K562 (cell line): ENCODE measurements at regions not wholly inside any gene's neighbourhood (a gene's known extent, or its start where the extent isn't known, plus 50 kb on each side); places are given as distances from the start of the nearest gene placed in this dataset.

ENCODE experiments used
- ATAC-seq: fragments of 200-7000 bp; cut with Tn5 transposase; 3 replicates; pipeline ENCODE4 v1.9.1; 2020; ENCODE audit warnings: moderate library complexity
- BruUV-seq: library from RNA; stranded (reverse); fragments of 400-500 nt; replicated peaks from 2 replicates; lab custom pipeline; 2021; lab: Mats Ljungman, UMichigan
- CTCF ChIA-PET: fragments of 300-600 bp; formaldehyde crosslinking; extraction: SDS; loops from one replicate; lab custom pipeline; 2021; ENCODE audit warnings: low intra/inter-chr PET ratio; lab: Yijun Ruan, JAX
- POLR2A ChIA-PET: fragments of 300-600, 350-650 bp; sonication (Branson Sonifier 250); formaldehyde crosslinking; extraction: SDS; loops from one replicate; lab custom pipeline; 2021; ENCODE audit warnings: antibody characterized with exemption, inconsistent platforms; lab: Yijun Ruan, JAX
- DNase-seq, 4 experiments: peaks; one replicate each; pipeline versions ENCODE4 v3.0.0 to v3.0.0-alpha.2; 2011 to 2018; ENCODE audit warnings: low spot score in 3 of 4, mixed read lengths in 3 of 4; ENCODE audit errors: extremely low read depth in 1 of 4
- FAIRE-seq: peaks from 2 replicates; lab custom pipeline; 2011; peaks lifted over from hg19 to GRCh38; lab: Jason Lieb, UNC
- H2AFZ ChIP-seq: 2 replicates; pipeline ENCODE4 v1.6.0; 2011; ENCODE audit warnings: low read depth, low read length, control low read depth, inconsistent platforms
- H3K27ac ChIP-seq: fragments of 200-600 bp; 3 replicates; pipeline ENCODE4 v1.8.0; 2011; ENCODE audit warnings: low read depth, mild to moderate bottlenecking, control low read depth, inconsistent platforms, low read length, moderate library complexity, mixed read lengths; ENCODE audit errors: extremely low read depth
- H3K27me3 ChIP-seq, 2 experiments: fragments of 300-600 bp in 1 of 2; 2 replicates in 1 of 2; 3 replicates in 1 of 2; pipeline versions ENCODE4 v1.6.0 to v1.8.0; 2011; ENCODE audit warnings: inconsistent platforms in 2 of 2, low read length in 2 of 2, mild to moderate bottlenecking in 1 of 2, mixed read lengths in 1 of 2, moderate library complexity in 1 of 2; ENCODE audit not compliant: control insufficient read depth in 2 of 2, insufficient read depth in 2 of 2
- H3K36me3 ChIP-seq: fragments of 300-600 bp; 3 replicates; pipeline ENCODE4 v1.8.0; 2011; ENCODE audit warnings: mild to moderate bottlenecking, low read length, inconsistent platforms; ENCODE audit not compliant: control insufficient read depth, insufficient read depth
- H3K4me1 ChIP-seq, 2 experiments: fragments of 200-600 bp in 1 of 2; replicated peaks in 1 of 2; 2 replicates in 1 of 2; 3 replicates in 1 of 2; pipeline versions ENCODE4 v1.5.1 to v1.8.0; 2011; ENCODE audit warnings: inconsistent platforms in 2 of 2, low read length in 2 of 2, mild to moderate bottlenecking in 1 of 2, mixed read lengths in 1 of 2, moderate library complexity in 1 of 2; ENCODE audit not compliant: control insufficient read depth in 2 of 2, insufficient read depth in 2 of 2
- H3K4me2 ChIP-seq: 2 replicates; pipeline ENCODE4 v1.6.1; 2011; ENCODE audit warnings: low read length, control low read depth, inconsistent platforms, mixed read lengths; ENCODE audit not compliant: insufficient read depth
- H3K4me3 ChIP-seq: fragments of 200-600 bp; sonication (generic), shearing (Covaris generic); 2 replicates; pipeline ENCODE4 v1.5.1; 2016; ENCODE audit warnings: control low read depth, inconsistent platforms
- H3K79me2 ChIP-seq: fragments of 200-600 bp; 3 replicates; pipeline ENCODE4 v1.8.0; 2011; ENCODE audit warnings: low read length, inconsistent platforms; ENCODE audit not compliant: control insufficient read depth, insufficient read depth
- H3K9ac ChIP-seq, 2 experiments: 2 replicates each; pipeline versions ENCODE4 v1.6.0 to v1.6.1; 2011; ENCODE audit warnings: low read depth in 2 of 2, low read length in 2 of 2, control low read depth in 1 of 2, inconsistent platforms in 1 of 2, mild to moderate bottlenecking in 1 of 2, mixed read lengths in 1 of 2; ENCODE audit not compliant: insufficient read depth in 1 of 2
- H3K9me1 ChIP-seq: one replicate; pipeline ENCODE4 v1.6.0; 2011; ENCODE audit warnings: inconsistent platforms, mild to moderate bottlenecking, low read length, moderate library complexity; ENCODE audit not compliant: control insufficient read depth, insufficient read depth
- H3K9me3 ChIP-seq: replicated peaks from 2 replicates; pipeline ENCODE4 v1.5.1; 2011; ENCODE audit warnings: low read depth, low read length, inconsistent platforms; ENCODE audit not compliant: control insufficient read depth, insufficient read depth
- H4K20me1 ChIP-seq: replicated peaks from 2 replicates; pipeline ENCODE4 v1.6.1; 2011; ENCODE audit warnings: low read length, inconsistent platforms, mixed read lengths; ENCODE audit not compliant: control insufficient read depth, insufficient read depth
- CAMTA2 ChIP-seq: fragments of 250-450 bp; sonication (Bioruptor Pico); conservative IDR thresholded peaks from 2 replicates; pipeline ENCODE4 v1.5.1; 2022
- DDX20 ChIP-seq: fragments of 450-650 bp; IDR thresholded peaks from 2 replicates; pipeline ENCODE4 v1.6.1; 2016; ENCODE audit warnings: missing genetic modification characterization, low read depth, mild to moderate bottlenecking, missing compliant biosample characterization, moderate library complexity
- HIVEP1 ChIP-seq: fragments of 250-450 bp; sonication (Bioruptor Pico); IDR thresholded peaks from 2 replicates; pipeline ENCODE4 v1.4.0; 2020; ENCODE audit warnings: mild to moderate bottlenecking
- MEF2A ChIP-seq: IDR thresholded peaks from 2 replicates; pipeline ENCODE4 v1.6.1; 2011; ENCODE audit warnings: low read depth, mild to moderate bottlenecking, low read length, moderate library complexity; ENCODE audit not compliant: control insufficient read depth
- MEIS2 ChIP-seq: fragments of 450-650 bp; IDR thresholded peaks from 2 replicates; pipeline ENCODE4 v1.6.1; 2014; ENCODE audit warnings: mild to moderate bottlenecking; ENCODE audit not compliant: partially characterized antibody
- PCBP2 ChIP-seq: fragments of 200-400 bp; formaldehyde crosslinking; IDR thresholded peaks from 2 replicates; pipeline ENCODE4 v1.6.1; 2018; ENCODE audit warnings: low read length, low read depth, mild to moderate bottlenecking, moderate library complexity; ENCODE audit not compliant: poor library complexity, severe bottlenecking
- POLR2AphosphoS2 ChIP-seq: IDR thresholded peaks from 2 replicates; pipeline ENCODE4 v1.6.1; 2012; ENCODE audit warnings: low read length, improper control_type of control experiment
- PRMT5 ChIP-seq: sonication (generic); formaldehyde crosslinking; IDR thresholded peaks from 2 replicates; pipeline ENCODE4 v1.5.0; 2020; ENCODE audit warnings: missing genetic modification reagents
- RB1 ChIP-seq: fragments of 450-650 bp; IDR thresholded peaks from 2 replicates; pipeline ENCODE4 v1.6.1; 2017; ENCODE audit warnings: low read depth, mild to moderate bottlenecking
- ZNF121 ChIP-seq: sonication (generic); formaldehyde crosslinking; conservative IDR thresholded peaks from 2 replicates; pipeline ENCODE4 v1.8.0; 2022; ENCODE audit warnings: missing genetic modification reagents
- ZNF354B ChIP-seq: fragments of 250-450 bp; sonication (Bioruptor Pico); IDR thresholded peaks from 2 replicates; pipeline ENCODE4 v1.4.0; 2020
- ZNF584 ChIP-seq: fragments of 200-800 bp; sonication (Bioruptor generic); IDR thresholded peaks from 2 replicates; pipeline ENCODE4 v1.6.1; 2016; ENCODE audit warnings: low read depth, mild to moderate bottlenecking, missing genetic modification characterization, missing compliant biosample characterization
- ZNF766 ChIP-seq: fragments of 200-800 bp; sonication (Bioruptor generic); conservative IDR thresholded peaks from 2 replicates; pipeline ENCODE4 v1.6.1; 2016; ENCODE audit warnings: missing genetic modification characterization, missing compliant biosample characterization
- WGBS: fragments of 100-300 bp; shearing (Covaris generic); methylation state at CpG from one replicate; pipeline ENCODE4 v1.1.6; 2016; ENCODE audit warnings: low coverage, mixed read lengths; ENCODE audit not compliant: insufficient coverage; ENCODE audit errors: missing lambda C conversion rate; 5-methylcytosine and 5-hydroxymethylcytosine counted together
- in situ Hi-C: fragments of 300-500 bp; cut with MboI; formaldehyde crosslinking; loops from 4 replicates; pipeline ENCODE4 v1.15.0; 2018; ENCODE audit warnings: inconsistent platforms, mixed read lengths
- intact Hi-C: fragments of 100-400 bp; cut with micrococcal nuclease; formaldehyde crosslinking; loops from 2 replicates; pipeline ENCODE4 v1.14.2; 2022
- TF ChIP-seq, protein P1 (sequence below): conservative IDR thresholded peaks from 2 replicates; pipeline ENCODE4 v1.6.1; 2011; ENCODE audit warnings: low read depth, mild to moderate bottlenecking, low read length; ENCODE audit not compliant: control insufficient read depth
- TF ChIP-seq, protein P2 (sequence below): fragments of 450-650 bp; IDR thresholded peaks from one replicate; pipeline ENCODE4 v1.6.1; 2018; ENCODE audit warnings: mild to moderate bottlenecking, moderate library complexity; ENCODE audit not compliant: partially characterized antibody
- TF ChIP-seq, protein P3 (sequence below): fragments of 450-650 bp; IDR thresholded peaks from 2 replicates; pipeline ENCODE4 v1.6.1; 2016; ENCODE audit warnings: missing biosample characterization, missing genetic modification characterization
- TF ChIP-seq, protein P4 (sequence below): sonication (generic); formaldehyde crosslinking; IDR thresholded peaks from 2 replicates; pipeline ENCODE4 v1.9.0; 2022; ENCODE audit warnings: mild to moderate bottlenecking, missing genetic modification reagents
- TF ChIP-seq, protein P5 (sequence below): fragments of 450-650 bp; IDR thresholded peaks from 2 replicates; pipeline ENCODE4 v1.7.1; 2018; ENCODE audit warnings: mild to moderate bottlenecking, low read depth; ENCODE audit not compliant: partially characterized antibody

DNA sequence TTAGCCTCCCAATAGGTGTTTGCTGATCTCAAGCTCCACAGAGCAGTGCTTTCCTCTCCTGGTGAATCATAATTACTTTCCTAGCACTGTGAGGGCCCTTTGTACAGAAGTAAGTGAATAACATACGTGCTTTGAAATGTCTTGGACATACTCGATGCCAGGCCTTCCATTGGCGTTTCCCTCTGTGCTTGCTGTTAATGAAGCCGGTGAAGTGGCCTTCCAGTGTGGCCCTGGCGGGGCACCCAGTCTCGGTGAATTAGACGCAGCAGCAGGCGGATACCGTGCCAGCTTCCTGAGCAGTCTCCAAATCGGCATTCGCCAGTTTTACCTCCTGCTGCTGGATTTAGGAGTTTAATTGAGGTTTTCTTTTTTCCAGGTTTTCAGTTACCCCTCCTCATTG, 132.3 kb downstream of the HMX1 start:
- no peak for FAIRE-seq
- no peak overlapping the region for H3K9ac ChIP-seq
- BruUV-seq = no TSS peak
- 0% methylated on average over 11 of the region's 11 CpGs for WGBS
- intact Hi-C loops (no loop called here), in situ Hi-C loops (no loop called here)
- TF ChIP-seq DDX20 = no peak
- TF ChIP-seq ZNF354B = no peak
- TF ChIP-seq, protein P1, sequence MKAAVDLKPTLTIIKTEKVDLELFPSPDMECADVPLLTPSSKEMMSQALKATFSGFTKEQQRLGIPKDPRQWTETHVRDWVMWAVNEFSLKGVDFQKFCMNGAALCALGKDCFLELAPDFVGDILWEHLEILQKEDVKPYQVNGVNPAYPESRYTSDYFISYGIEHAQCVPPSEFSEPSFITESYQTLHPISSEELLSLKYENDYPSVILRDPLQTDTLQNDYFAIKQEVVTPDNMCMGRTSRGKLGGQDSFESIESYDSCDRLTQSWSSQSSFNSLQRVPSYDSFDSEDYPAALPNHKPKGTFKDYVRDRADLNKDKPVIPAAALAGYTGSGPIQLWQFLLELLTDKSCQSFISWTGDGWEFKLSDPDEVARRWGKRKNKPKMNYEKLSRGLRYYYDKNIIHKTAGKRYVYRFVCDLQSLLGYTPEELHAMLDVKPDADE = no peak
- no peak for TF ChIP-seq PCBP2
- TF ChIP-seq, protein P2, sequence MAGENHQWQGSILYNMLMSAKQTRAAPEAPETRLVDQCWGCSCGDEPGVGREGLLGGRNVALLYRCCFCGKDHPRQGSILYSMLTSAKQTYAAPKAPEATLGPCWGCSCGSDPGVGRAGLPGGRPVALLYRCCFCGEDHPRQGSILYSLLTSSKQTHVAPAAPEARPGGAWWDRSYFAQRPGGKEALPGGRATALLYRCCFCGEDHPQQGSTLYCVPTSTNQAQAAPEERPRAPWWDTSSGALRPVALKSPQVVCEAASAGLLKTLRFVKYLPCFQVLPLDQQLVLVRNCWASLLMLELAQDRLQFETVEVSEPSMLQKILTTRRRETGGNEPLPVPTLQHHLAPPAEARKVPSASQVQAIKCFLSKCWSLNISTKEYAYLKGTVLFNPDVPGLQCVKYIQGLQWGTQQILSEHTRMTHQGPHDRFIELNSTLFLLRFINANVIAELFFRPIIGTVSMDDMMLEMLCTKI = no peak
- no peak for TF ChIP-seq POLR2AphosphoS2
- no peak for TF ChIP-seq RB1
- TF ChIP-seq, protein P3, sequence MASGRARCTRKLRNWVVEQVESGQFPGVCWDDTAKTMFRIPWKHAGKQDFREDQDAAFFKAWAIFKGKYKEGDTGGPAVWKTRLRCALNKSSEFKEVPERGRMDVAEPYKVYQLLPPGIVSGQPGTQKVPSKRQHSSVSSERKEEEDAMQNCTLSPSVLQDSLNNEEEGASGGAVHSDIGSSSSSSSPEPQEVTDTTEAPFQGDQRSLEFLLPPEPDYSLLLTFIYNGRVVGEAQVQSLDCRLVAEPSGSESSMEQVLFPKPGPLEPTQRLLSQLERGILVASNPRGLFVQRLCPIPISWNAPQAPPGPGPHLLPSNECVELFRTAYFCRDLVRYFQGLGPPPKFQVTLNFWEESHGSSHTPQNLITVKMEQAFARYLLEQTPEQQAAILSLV (tag) = no peak
- TF ChIP-seq PRMT5 (CRISPR knock-in tag) = no peak
- TF ChIP-seq HIVEP1 (CRISPR knock-in tag) = no peak
- no peak for TF ChIP-seq CAMTA2 (CRISPR knock-in tag)
- TF ChIP-seq, protein P4, sequence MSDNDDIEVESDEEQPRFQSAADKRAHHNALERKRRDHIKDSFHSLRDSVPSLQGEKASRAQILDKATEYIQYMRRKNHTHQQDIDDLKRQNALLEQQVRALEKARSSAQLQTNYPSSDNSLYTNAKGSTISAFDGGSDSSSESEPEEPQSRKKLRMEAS (CRISPR knock-in tag) = no peak
- no peak for TF ChIP-seq ZNF121 (CRISPR knock-in tag)
- TF ChIP-seq MEF2A = no peak
- TF ChIP-seq ZNF584 (CRISPR knock-in tag) = no peak
- TF ChIP-seq MEIS2 = no peak
- TF ChIP-seq, protein P5, sequence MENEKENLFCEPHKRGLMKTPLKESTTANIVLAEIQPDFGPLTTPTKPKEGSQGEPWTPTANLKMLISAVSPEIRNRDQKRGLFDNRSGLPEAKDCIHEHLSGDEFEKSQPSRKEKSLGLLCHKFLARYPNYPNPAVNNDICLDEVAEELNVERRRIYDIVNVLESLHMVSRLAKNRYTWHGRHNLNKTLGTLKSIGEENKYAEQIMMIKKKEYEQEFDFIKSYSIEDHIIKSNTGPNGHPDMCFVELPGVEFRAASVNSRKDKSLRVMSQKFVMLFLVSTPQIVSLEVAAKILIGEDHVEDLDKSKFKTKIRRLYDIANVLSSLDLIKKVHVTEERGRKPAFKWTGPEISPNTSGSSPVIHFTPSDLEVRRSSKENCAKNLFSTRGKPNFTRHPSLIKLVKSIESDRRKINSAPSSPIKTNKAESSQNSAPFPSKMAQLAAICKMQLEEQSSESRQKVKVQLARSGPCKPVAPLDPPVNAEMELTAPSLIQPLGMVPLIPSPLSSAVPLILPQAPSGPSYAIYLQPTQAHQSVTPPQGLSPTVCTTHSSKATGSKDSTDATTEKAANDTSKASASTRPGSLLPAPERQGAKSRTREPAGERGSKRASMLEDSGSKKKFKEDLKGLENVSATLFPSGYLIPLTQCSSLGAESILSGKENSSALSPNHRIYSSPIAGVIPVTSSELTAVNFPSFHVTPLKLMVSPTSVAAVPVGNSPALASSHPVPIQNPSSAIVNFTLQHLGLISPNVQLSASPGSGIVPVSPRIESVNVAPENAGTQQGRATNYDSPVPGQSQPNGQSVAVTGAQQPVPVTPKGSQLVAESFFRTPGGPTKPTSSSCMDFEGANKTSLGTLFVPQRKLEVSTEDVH = no peak
- TF ChIP-seq ZNF766 (CRISPR knock-in tag) = no peak
- H3K9me3 ChIP-seq = no peaks in the 10 kb centered on the region
- H3K4me2 ChIP-seq = no peak overlapping the region
- no peaks in the 10 kb centered on the region for H3K9me1 ChIP-seq
- no peak overlapping the region for H3K4me3 ChIP-seq
- ChIA-PET POLR2A (interaction anchor here (1.1 kb wide), 1 partner anchor 51 kb away, joined by 3 read pairs; no protein-coding TSS in a partner anchor), CTCF (no interaction called here)
- H3K4me1 ChIP-seq = no peaks in the 10 kb centered on the region
- no peaks in the 10 kb centered on the region for H3K79me2 ChIP-seq
- ATAC-seq = no peak
- no peaks in the 10 kb centered on the region for H3K36me3 ChIP-seq
- H4K20me1 ChIP-seq = no peaks in the 10 kb centered on the region
- no peak overlapping the region for H3K27ac ChIP-seq
- no peak for DNase-seq
- H2AFZ ChIP-seq = no peak overlapping the region
- H3K27me3 ChIP-seq = peaks cover 2 to 26% of the 10 kb centered on the region in 2 experiments; a peak in 2 of 5 replicates
